Keratinocyte (primary cell): ENCODE measurements at regions not wholly inside any gene's neighbourhood (a gene's known extent, or its start where the extent isn't known, plus 50 kb on each side); places are given as distances from the start of the nearest gene placed in this dataset.

ENCODE experiments used
- DNase-seq: peaks from one replicate; pipeline ENCODE4 v3.0.0-alpha.2; 2011; ENCODE audit warnings: low read depth, missing footprints, low spot score
- FAIRE-seq: peaks from 2 replicates; lab custom pipeline; 2011; peaks lifted over from hg19 to GRCh38; lab: Jason Lieb, UNC
- H2AFZ ChIP-seq: 2 replicates; pipeline ENCODE4 v1.6.0; 2012; ENCODE audit warnings: low read length, control low read depth, inconsistent platforms; ENCODE audit not compliant: control insufficient read depth
- H3K27ac ChIP-seq: 2 replicates; pipeline ENCODE4 v1.5.1; 2011; ENCODE audit warnings: low read length; ENCODE audit not compliant: control insufficient read depth, insufficient read depth
- H3K27me3 ChIP-seq: 3 replicates; pipeline ENCODE4 v1.6.0; 2011; ENCODE audit warnings: low read length; ENCODE audit not compliant: control insufficient read depth, insufficient read depth; ENCODE audit errors: extremely low read depth
- H3K36me3 ChIP-seq, 2 experiments: 2 replicates in 1 of 2; 3 replicates in 1 of 2; pipeline ENCODE4 v1.5.1; 2011; ENCODE audit warnings: low read length in 2 of 2, mild to moderate bottlenecking in 1 of 2; ENCODE audit not compliant: control insufficient read depth in 2 of 2, insufficient read depth in 2 of 2; ENCODE audit errors: extremely low read depth in 1 of 2
- H3K4me1 ChIP-seq: 3 replicates; pipeline ENCODE4 v1.5.1; 2011; ENCODE audit warnings: low read length; ENCODE audit not compliant: control insufficient read depth, insufficient read depth; ENCODE audit errors: extremely low read depth
- H3K4me2 ChIP-seq: 3 replicates; pipeline ENCODE4 v1.6.0; 2011; ENCODE audit warnings: low read depth, low read length; ENCODE audit not compliant: control insufficient read depth, insufficient read depth; ENCODE audit errors: extremely low read depth
- H3K4me3 ChIP-seq, 3 experiments: fragments of 200-600 bp in 1 of 3; sonication (generic) in 1 of 3; 2 replicates in 2 of 3; 3 replicates in 1 of 3; pipeline ENCODE4 v1.5.1; 2011 to 2016; ENCODE audit warnings: low read length in 3 of 3, mild to moderate bottlenecking in 3 of 3, control low read depth in 2 of 3, inconsistent platforms in 1 of 3, low read depth in 1 of 3, mixed read lengths in 1 of 3, mixed run types in 1 of 3, moderate library complexity in 1 of 3; ENCODE audit not compliant: control insufficient read depth in 2 of 3, insufficient read depth in 2 of 3; ENCODE audit errors: extremely low read depth in 1 of 3
- H3K79me2 ChIP-seq: 2 replicates; pipeline ENCODE4 v1.6.0; 2012; ENCODE audit warnings: low read length; ENCODE audit not compliant: control insufficient read depth, insufficient read depth
- H3K9ac ChIP-seq: 3 replicates; pipeline ENCODE4 v1.6.0; 2011; ENCODE audit warnings: low read length; ENCODE audit not compliant: control insufficient read depth, insufficient read depth; ENCODE audit errors: extremely low read depth
- H3K9me1 ChIP-seq: 3 replicates; pipeline ENCODE4 v1.6.0; 2011; ENCODE audit warnings: low read length; ENCODE audit not compliant: control insufficient read depth, insufficient read depth; ENCODE audit errors: extremely low read depth
- H3K9me3 ChIP-seq: 2 replicates; pipeline ENCODE4 v1.5.1; 2012; ENCODE audit warnings: low read depth, low read length; ENCODE audit not compliant: control insufficient read depth
- H4K20me1 ChIP-seq: 3 replicates; pipeline ENCODE4 v1.6.0; 2011; ENCODE audit warnings: low read length; ENCODE audit not compliant: control insufficient read depth, insufficient read depth; ENCODE audit errors: extremely low read depth
- CTCF ChIP-seq, 3 experiments: IDR thresholded peaks in 1 of 3; conservative IDR thresholded peaks in 1 of 3; optimal IDR thresholded peaks in 1 of 3; 2 replicates in 2 of 3; 3 replicates in 1 of 3; pipeline versions ENCODE3 to v1.5.1; 2011; ENCODE audit warnings: low read length in 3 of 3, mild to moderate bottlenecking in 3 of 3, moderate library complexity in 2 of 3, control low read depth in 1 of 3, inconsistent platforms in 1 of 3; ENCODE audit not compliant: insufficient read depth in 2 of 3; ENCODE audit errors: extremely low read depth in 1 of 3
- EZH2 ChIP-seq: IDR thresholded peaks from one replicate; pipeline ENCODE4 v1.6.1; 2012; ENCODE audit warnings: inconsistent platforms, mild to moderate bottlenecking, low read length, moderate library complexity
- dilution Hi-C: fragments of 300-500 bp; cut with MboI; formaldehyde crosslinking; loops from one replicate; pipeline ENCODE4 v1.7.0; 2020; ENCODE audit warnings: low sequenced_read_pairs; ENCODE audit not compliant: extremely low pct_ligation_motif_present

GRCh38 chr2:39517622-39518021 lies 80.5 kb upstream of the MAP4K3 start:
- no peaks in the 10 kb centered on the region for H3K36me3 ChIP-seq
- dilution Hi-C loops: no loop called here
- FAIRE-seq: no peak
- no peaks in the 10 kb centered on the region for H4K20me1 ChIP-seq
- H2AFZ ChIP-seq: no peak overlapping the region
- no peaks in the 10 kb centered on the region for H3K27me3 ChIP-seq
- no peak overlapping the region for H3K4me2 ChIP-seq
- H3K9me1 ChIP-seq: no peaks in the 10 kb centered on the region
- H3K27ac ChIP-seq: no peak overlapping the region
- peaks cover 14% of the 10 kb centered on the region for H3K4me1 ChIP-seq
- no peak overlapping the region for H3K9ac ChIP-seq
- H3K79me2 ChIP-seq: no peaks in the 10 kb centered on the region
- no peak for DNase-seq
- TF ChIP-seq CTCF (optimal IDR thresholded peaks at IDR 0.05 in 1 of 3, IDR thresholded peaks at IDR 0.05 in 1 of 3, conservative IDR thresholded peaks at IDR 0.05 in 1 of 3; ENCODE audit: extremely low read depth in 1 of 3, insufficient read depth in 2 of 3, low read length in 3 of 3): no peak
- TF ChIP-seq EZH2: no peak
- no peak overlapping the region for H3K4me3 ChIP-seq
- H3K9me3 ChIP-seq: peaks cover 7% of the 10 kb centered on the region

GRCh38 chr2:39519886-39520285 lies 82.8 kb upstream of the MAP4K3 start:
- no peak for TF ChIP-seq EZH2
- TF ChIP-seq CTCF (optimal IDR thresholded peaks at IDR 0.05 in 1 of 3, IDR thresholded peaks at IDR 0.05 in 1 of 3, conservative IDR thresholded peaks at IDR 0.05 in 1 of 3; ENCODE audit: extremely low read depth in 1 of 3, insufficient read depth in 2 of 3, low read length in 3 of 3): no peak
- dilution Hi-C loops: no loop called here
- Histone ChIP-seq H3K9ac (no peak overlapping the region), H2AFZ (no peak overlapping the region), H3K4me1 (peaks cover 28% of the 10 kb centered on the region), H3K9me3 (peaks cover 8% of the 10 kb centered on the region), H4K20me1 (no peaks in the 10 kb centered on the region), H3K4me3 (no peak overlapping the region), H3K4me2 (no peak overlapping the region), H3K79me2 (no peaks in the 10 kb centered on the region), H3K27me3 (no peaks in the 10 kb centered on the region), H3K27ac (no peak overlapping the region), H3K36me3 (no peaks in the 10 kb centered on the region), H3K9me1 (no peaks in the 10 kb centered on the region)
- DNase-seq: no peak
- FAIRE-seq: no peak
